Astrocyte (in vitro differentiated cells and primary cell): ENCODE measurements at regions not wholly inside any gene's neighbourhood (a gene's known extent, or its start where the extent isn't known, plus 50 kb on each side); places are given as distances from the start of the nearest gene placed in this dataset.

Experiments
- DNase-seq: peaks from one replicate; pipeline ENCODE4 v3.0.0-alpha.2; 2010; ENCODE audit warnings: low read depth
- FAIRE-seq: peaks from 2 replicates; lab custom pipeline; 2011; peaks lifted over from hg19 to GRCh38; lab: Jason Lieb, UNC
- H2AFZ ChIP-seq: 2 replicates; pipeline ENCODE4 v1.6.0; 2012; ENCODE audit warnings: low read depth, low read length, inconsistent platforms
- H3K27ac ChIP-seq: 2 replicates; pipeline ENCODE4 v1.5.1; 2011; ENCODE audit warnings: low read depth, low read length, inconsistent platforms
- H3K27me3 ChIP-seq: 2 replicates; pipeline ENCODE4 v1.6.0; 2011; ENCODE audit warnings: low read length, inconsistent platforms; ENCODE audit not compliant: insufficient read depth
- H3K36me3 ChIP-seq: 2 replicates; pipeline ENCODE4 v1.5.1; 2011; ENCODE audit warnings: low read length, inconsistent platforms; ENCODE audit not compliant: insufficient read depth
- H3K4me1 ChIP-seq: 2 replicates; pipeline ENCODE4 v1.5.1; 2011; ENCODE audit warnings: low read length, inconsistent platforms; ENCODE audit not compliant: insufficient read depth
- H3K4me2 ChIP-seq: 2 replicates; pipeline ENCODE4 v1.6.0; 2012; ENCODE audit warnings: low read length, inconsistent platforms
- H3K4me3 ChIP-seq: 2 replicates; pipeline ENCODE4 v1.5.1; 2011; ENCODE audit warnings: low read depth, mild to moderate bottlenecking, low read length, inconsistent platforms; ENCODE audit not compliant: insufficient read depth
- H3K79me2 ChIP-seq: 2 replicates; pipeline ENCODE4 v1.6.0; 2012; ENCODE audit warnings: mild to moderate bottlenecking, low read length, inconsistent platforms; ENCODE audit not compliant: insufficient read depth
- H3K9ac ChIP-seq: 2 replicates; pipeline ENCODE4 v1.6.0; 2012; ENCODE audit warnings: mild to moderate bottlenecking, low read length, inconsistent platforms
- H3K9me3 ChIP-seq: 2 replicates; pipeline ENCODE4 v1.5.1; 2012; ENCODE audit warnings: low read depth, mild to moderate bottlenecking, low read length, inconsistent platforms; ENCODE audit not compliant: insufficient read depth
- H4K20me1 ChIP-seq: 2 replicates; pipeline ENCODE4 v1.6.0; 2012; ENCODE audit warnings: low read length, inconsistent platforms; ENCODE audit not compliant: insufficient read depth
- H3K27ac Mint-ChIP-seq: one replicate; pipeline ENCODE4 v1.8.0; 2021; ENCODE audit warnings: mild to moderate bottlenecking, mixed read lengths; ENCODE audit not compliant: unreplicated experiment
- H3K27me3 Mint-ChIP-seq: one replicate; pipeline ENCODE4 v1.8.0; 2021; ENCODE audit warnings: low read depth, mixed read lengths; ENCODE audit not compliant: unreplicated experiment
- H3K36me3 Mint-ChIP-seq: one replicate; pipeline ENCODE4 v1.8.0; 2021; ENCODE audit warnings: low read depth, mixed read lengths; ENCODE audit not compliant: unreplicated experiment
- H3K4me1 Mint-ChIP-seq: one replicate; pipeline ENCODE4 v1.8.0; 2021; ENCODE audit warnings: low read depth, mixed read lengths; ENCODE audit not compliant: unreplicated experiment
- H3K4me3 Mint-ChIP-seq: one replicate; pipeline ENCODE4 v1.8.0; 2021; ENCODE audit warnings: mild to moderate bottlenecking, moderate library complexity, mixed read lengths; ENCODE audit not compliant: unreplicated experiment
- H3K9me3 Mint-ChIP-seq: one replicate; pipeline ENCODE4 v1.8.0; 2021; ENCODE audit warnings: mild to moderate bottlenecking, mixed read lengths; ENCODE audit not compliant: unreplicated experiment
- CTCF ChIP-seq: IDR thresholded peaks from 2 replicates; pipeline ENCODE4 v1.5.1; 2011; ENCODE audit warnings: low read depth, mild to moderate bottlenecking, inconsistent platforms, low read length, moderate library complexity; ENCODE audit not compliant: insufficient read depth
- EZH2 ChIP-seq: IDR thresholded peaks from 2 replicates; pipeline ENCODE4 v1.6.1; 2012; ENCODE audit warnings: mild to moderate bottlenecking, low read length, inconsistent platforms; ENCODE audit not compliant: insufficient read depth

GRCh38 chr2:60364491-60364890, 189.0 kb downstream of the BCL11A start:
- FAIRE-seq: no peak
- Mint-ChIP-seq H3K27me3 (peaks cover 6% of the 10 kb centered on the region), H3K36me3 (no peaks in the 10 kb centered on the region)

GRCh38 chr2:60361498-60361897, 192.0 kb downstream of the BCL11A start:
- H3K27me3 ChIP-seq: no peaks in the 10 kb centered on the region
- H3K4me1 Mint-ChIP-seq: peaks cover 9% of the 10 kb centered on the region
- H3K9me3 ChIP-seq: no peaks in the 10 kb centered on the region
- H3K79me2 ChIP-seq: no peaks in the 10 kb centered on the region
- TF ChIP-seq EZH2 (no peak), CTCF (no peak)
- no peak overlapping the region for H3K4me3 Mint-ChIP-seq
- DNase-seq (no peak), FAIRE-seq (no peak)
- no peaks in the 10 kb centered on the region for H3K36me3 Mint-ChIP-seq
- H3K27ac ChIP-seq: no peak overlapping the region
- H3K4me3 ChIP-seq: no peak overlapping the region
- no peak overlapping the region for H3K4me2 ChIP-seq
- no peaks in the 10 kb centered on the region for H4K20me1 ChIP-seq
- H2AFZ ChIP-seq: no peak overlapping the region
- H3K36me3 ChIP-seq: no peaks in the 10 kb centered on the region
- peak overlapping the region; percentile 50 for H3K27ac Mint-ChIP-seq
- H3K4me1 ChIP-seq: no peaks in the 10 kb centered on the region
- peaks cover 5% of the 10 kb centered on the region for H3K9me3 Mint-ChIP-seq
- peaks cover 6% of the 10 kb centered on the region for H3K27me3 Mint-ChIP-seq
- no peak overlapping the region for H3K9ac ChIP-seq

More at GRCh38 chr2:60364491-60364890, 189.0 kb downstream of the BCL11A start:
- H3K27ac ChIP-seq: no peak overlapping the region
- H3K4me1 ChIP-seq: no peaks in the 10 kb centered on the region
- H3K9me3 ChIP-seq: no peaks in the 10 kb centered on the region
- no peak overlapping the region for H3K27ac Mint-ChIP-seq
- H3K4me2 ChIP-seq: no peak overlapping the region
- no peak overlapping the region for H3K4me3 ChIP-seq
- TF ChIP-seq CTCF (no peak), EZH2 (no peak)
- H3K9me3 Mint-ChIP-seq: peaks cover 5% of the 10 kb centered on the region
- H3K9ac ChIP-seq: no peak overlapping the region
- no peak for DNase-seq
- peaks cover 11% of the 10 kb centered on the region for H3K4me1 Mint-ChIP-seq
- no peaks in the 10 kb centered on the region for H3K79me2 ChIP-seq
- H4K20me1 ChIP-seq: no peaks in the 10 kb centered on the region
- H3K36me3 ChIP-seq: no peaks in the 10 kb centered on the region
- H2AFZ ChIP-seq: no peak overlapping the region
- no peak overlapping the region for H3K4me3 Mint-ChIP-seq
- H3K27me3 ChIP-seq: no peaks in the 10 kb centered on the region

- no peak overlapping the region for H3K27ac Mint-ChIP-seq
- peaks cover 5% of the 10 kb centered on the region for H3K9me3 Mint-ChIP-seq
- FAIRE-seq: no peak
- Histone ChIP-seq H2AFZ (no peak overlapping the region), H3K79me2 (no peaks in the 10 kb centered on the region), H3K36me3 (no peaks in the 10 kb centered on the region), H3K27ac (no peak overlapping the region), H3K4me1 (no peaks in the 10 kb centered on the region), H3K4me2 (no peak overlapping the region), H3K27me3 (no peaks in the 10 kb centered on the region), H3K9me3 (no peaks in the 10 kb centered on the region), H3K4me3 (no peak overlapping the region), H4K20me1 (no peaks in the 10 kb centered on the region), H3K9ac (no peak overlapping the region)
- TF ChIP-seq CTCF: no peak
- no peak for TF ChIP-seq EZH2
- no peak for DNase-seq
- H3K27me3 Mint-ChIP-seq: peaks cover 6% of the 10 kb centered on the region
- no peaks in the 10 kb centered on the region for H3K4me1 Mint-ChIP-seq
- H3K36me3 Mint-ChIP-seq: no peaks in the 10 kb centered on the region
- no peak overlapping the region for H3K4me3 Mint-ChIP-seq
Observed at GRCh38 chr2:60359569-60359968, 193.9 kb downstream of the BCL11A start.
